Cerebellar cortex (tissue), 1 donor: ENCODE measurements at regions not wholly inside any gene's neighbourhood (a gene's known extent, or its start where the extent isn't known, plus 50 kb on each side); places are given as distances from the start of the nearest gene placed in this dataset.
"Not testable (repeated sequence)": the region's sequence is repeated elsewhere in the genome, so short reads cannot be mapped to it uniquely, and the experiment has no call there.

Source experiments
- DNase-seq: peaks from one replicate; pipeline ENCODE4 v3.0.0-alpha.2; 2015; ENCODE audit warnings: low spot score

DNA sequence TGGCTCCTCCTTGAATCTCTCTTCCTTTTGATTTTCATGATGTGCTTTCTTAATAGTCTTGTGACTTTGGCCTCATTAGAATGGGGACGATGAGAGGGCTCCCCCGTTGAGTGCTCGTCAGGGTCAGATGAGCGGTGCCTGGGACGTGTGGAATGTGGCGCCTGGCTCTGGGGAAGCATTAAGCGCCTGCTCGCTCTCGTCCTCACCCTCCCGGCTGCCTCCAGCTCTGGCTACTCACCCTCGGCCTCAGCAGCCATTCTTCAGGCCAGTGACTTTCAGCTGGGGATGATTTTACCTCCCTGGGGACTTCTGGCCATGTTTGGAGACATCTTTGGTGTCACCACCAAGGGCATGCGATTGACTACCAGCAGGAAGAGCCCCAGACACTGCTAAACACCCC, 69.7 kb downstream of the RPS6KA4 start:
- no peak for DNase-seq

- DNase-seq: no peak
These were observed 71.0 kb downstream of the RPS6KA4 start for GRCh38 chr11:64429970-64430369.

DNA sequence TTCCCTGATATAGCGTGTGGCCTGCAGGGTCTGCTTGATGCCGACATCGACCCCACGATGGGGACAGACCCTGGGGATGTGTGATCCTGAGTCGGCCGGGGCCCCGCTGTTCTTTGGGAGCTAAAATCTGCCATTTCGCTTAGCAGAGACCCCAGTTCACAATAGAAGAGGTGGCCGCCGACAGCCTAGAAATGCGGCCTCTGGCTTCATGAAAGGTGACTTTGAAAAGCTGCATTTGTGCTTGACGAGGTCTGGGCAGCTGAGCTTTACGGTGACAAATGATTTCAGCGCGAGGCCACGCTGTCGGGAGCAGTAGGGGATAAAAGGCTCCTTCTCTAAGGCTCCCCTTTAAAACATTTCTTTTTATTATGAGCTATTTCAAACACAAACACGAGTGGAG, 71.7 kb downstream of the RPS6KA4 start:
- DNase-seq: no peak

- peak; percentile 65 for DNase-seq
These were observed 77.0 kb downstream of the RPS6KA4 start for GRCh38 chr11:64436000-64436399.

GRCh38 chr11:64437426-64437825, 78.5 kb downstream of the RPS6KA4 start:
- no peak for DNase-seq

GRCh38 chr11:64438986-64439771, 80.2 kb downstream of the RPS6KA4 start:
- no peak for DNase-seq

DNA sequence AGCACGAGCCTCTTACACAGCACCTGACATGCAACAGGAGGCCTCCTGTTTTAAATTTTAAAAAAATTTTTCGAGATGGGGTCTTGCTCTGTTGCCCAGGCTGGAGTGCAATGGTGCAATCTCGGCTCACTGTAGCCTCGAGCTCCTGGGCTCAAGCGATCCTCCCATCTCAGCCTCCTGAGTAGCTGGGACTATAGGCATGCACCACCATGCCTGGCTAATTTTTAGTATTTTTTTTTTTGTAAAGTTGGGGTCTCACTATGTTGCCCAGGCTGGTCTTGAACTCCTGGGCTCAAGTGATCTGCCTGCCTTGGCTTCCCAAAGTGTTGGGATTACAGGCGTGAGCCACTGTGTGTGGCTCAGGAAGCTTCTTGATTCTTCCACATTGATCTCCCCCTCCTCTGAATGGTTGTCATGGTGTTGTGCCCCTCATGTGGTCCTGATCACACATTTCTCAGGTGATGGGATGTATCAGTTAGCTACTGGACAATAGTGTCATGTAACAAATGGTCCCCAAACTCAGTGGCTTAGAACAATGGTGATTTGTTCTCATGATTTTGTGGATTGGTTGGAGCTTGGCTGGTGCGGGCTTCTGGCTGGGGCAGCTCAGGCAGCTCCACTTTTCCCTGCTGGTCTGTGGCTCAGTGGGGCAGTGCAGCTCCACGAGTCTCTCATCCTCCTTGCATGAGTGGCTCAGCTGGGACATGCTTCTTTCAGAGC, 81.0 kb downstream of the RPS6KA4 start:
- DNase-seq: not testable (repeated sequence)

GRCh38 chr11:64441127-64441526, 82.2 kb downstream of the RPS6KA4 start:
- DNase-seq: no peak

- DNase-seq: peak; percentile 34
These were observed 84.0 kb downstream of the RPS6KA4 start for GRCh38 chr11:64443001-64443400.

DNA sequence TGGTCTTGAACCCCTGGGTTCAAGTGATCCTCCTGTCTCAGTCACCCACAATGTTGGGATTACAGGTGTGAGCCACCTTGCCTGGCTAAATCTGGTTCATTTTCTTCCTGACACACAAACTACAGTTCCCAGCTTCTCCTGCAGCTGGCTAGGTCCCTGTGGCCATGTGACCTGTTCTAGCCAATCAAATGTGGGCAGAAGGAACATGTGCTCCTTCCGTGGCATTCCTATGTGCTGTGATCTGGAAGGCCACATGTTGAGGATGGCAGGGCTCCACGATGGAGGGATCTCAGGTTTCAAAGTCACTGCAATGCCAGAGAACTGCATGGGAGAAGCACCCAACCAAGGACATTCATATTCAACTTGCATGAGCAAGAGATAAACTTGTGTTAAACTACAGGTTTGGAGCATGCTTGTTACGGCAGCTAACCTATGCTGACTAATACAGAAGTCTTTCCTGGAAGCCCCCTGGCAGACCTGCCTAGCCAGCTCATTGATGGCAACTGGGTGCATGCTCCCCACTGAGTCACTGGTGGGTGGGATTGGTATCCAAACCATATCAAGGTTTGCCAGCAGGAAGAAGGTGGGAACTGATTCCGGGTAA, 86.0 kb downstream of the RPS6KA4 start:
- peak; percentile 27 for DNase-seq

GRCh38 chr11:64445651-64446050, 86.7 kb downstream of the RPS6KA4 start:
- DNase-seq: no peak

- peak; percentile 70 for DNase-seq
These were observed 89.1 kb downstream of the RPS6KA4 start for GRCh38 chr11:64447831-64448598.

DNA sequence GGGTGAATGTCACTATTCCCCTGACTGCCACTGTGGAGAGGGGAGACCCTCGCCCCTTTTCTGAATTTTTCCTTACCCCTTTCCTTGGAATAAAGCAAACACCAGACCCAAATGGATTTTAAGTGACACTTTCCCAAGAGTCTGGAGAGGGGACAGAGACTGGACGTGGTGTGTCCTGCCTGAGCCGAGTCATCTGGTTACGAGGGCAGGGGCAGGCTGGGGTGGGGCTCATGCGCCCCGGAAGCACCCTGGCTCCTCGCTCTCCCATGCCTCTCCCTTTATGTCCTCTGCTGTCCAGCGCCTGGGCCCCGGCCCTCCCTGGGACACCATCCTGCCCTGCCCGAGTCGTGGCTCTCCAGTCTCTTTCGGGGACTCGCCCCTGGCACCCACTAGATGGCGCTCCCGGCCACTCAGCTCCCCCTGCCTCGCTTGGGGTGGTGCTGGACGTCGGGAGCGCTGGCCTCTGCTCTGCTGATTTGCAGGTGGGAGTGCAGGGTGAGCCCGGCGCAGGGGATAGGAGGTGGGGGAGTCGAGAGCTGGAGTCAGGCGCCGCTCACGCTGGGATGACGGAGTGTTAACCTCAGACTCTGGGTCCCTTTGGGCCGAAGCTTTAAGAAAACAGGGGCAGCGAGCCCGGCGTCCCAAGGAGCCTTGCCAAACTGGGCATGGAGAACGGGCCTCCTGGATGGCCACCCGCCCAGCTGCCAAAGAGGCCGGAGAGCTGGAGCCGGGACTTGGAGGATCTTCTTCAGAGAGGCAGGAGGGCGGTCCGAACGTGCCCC, 89.8 kb downstream of the RPS6KA4 start:
- DNase-seq: peak; percentile 90

DNA sequence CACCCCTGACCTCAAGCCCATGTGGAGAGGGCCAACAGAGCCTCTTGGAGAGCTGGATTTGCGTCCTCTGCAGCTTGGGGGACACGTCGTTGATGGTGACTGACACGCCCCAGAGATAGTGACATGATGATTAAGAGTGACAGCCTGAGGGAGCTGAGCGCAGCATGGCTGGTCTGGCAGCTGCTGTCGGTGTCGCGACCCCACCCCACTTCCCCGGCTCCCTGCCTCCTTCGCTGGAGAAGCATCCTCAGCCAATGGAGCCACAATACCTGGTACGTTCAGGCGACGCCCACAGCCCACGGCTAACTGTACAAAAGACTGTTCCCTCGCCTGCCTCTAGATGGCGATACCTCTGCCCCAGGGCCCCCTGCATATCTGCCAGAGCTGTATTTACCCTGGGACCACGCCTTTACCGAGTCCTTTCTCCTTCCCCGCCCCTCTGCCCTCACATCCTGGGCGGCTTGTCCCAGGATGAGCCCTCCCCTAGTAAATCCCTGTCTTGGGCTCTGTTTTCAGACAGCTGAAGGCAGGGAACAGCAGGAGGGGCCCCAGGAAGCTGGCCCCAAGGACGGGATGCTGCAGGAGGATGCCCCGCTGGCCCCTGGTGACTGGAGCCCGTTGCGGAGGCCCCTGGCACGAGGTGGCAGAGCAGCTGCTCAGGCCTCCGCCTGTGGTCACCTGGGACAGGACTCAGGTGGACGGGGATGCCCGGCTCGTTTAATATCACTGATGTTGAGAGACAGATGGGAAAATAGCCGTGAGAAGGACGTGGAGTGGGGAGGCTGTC, 90.6 kb downstream of the RPS6KA4 start:
- peak; percentile 88 for DNase-seq

DNA sequence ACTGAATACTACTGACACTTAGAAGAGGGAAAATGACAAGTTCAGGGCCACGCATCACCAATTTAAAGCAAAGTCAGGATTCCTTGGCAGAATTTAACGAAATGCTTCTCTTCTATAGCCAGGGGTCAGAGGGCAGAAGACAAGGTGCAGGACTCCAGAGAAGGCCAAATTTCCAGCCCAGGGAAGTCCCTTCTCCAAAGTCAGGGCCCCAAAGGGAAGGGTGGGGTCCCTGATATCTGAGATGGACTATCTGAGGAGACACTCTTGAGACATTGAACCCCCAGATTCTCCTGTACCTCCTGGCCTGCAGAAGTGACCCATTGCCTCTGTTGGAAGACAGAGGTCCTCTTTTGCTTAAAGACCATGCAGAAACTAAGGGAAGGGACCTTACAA, 91.2 kb downstream of the RPS6KA4 start:
- no peak for DNase-seq

GRCh38 chr11:64451856-64452255, 92.9 kb downstream of the RPS6KA4 start:
- DNase-seq: no peak

GRCh38 chr11:64453466-64453865, 94.5 kb downstream of the RPS6KA4 start:
- DNase-seq: no peak

DNA sequence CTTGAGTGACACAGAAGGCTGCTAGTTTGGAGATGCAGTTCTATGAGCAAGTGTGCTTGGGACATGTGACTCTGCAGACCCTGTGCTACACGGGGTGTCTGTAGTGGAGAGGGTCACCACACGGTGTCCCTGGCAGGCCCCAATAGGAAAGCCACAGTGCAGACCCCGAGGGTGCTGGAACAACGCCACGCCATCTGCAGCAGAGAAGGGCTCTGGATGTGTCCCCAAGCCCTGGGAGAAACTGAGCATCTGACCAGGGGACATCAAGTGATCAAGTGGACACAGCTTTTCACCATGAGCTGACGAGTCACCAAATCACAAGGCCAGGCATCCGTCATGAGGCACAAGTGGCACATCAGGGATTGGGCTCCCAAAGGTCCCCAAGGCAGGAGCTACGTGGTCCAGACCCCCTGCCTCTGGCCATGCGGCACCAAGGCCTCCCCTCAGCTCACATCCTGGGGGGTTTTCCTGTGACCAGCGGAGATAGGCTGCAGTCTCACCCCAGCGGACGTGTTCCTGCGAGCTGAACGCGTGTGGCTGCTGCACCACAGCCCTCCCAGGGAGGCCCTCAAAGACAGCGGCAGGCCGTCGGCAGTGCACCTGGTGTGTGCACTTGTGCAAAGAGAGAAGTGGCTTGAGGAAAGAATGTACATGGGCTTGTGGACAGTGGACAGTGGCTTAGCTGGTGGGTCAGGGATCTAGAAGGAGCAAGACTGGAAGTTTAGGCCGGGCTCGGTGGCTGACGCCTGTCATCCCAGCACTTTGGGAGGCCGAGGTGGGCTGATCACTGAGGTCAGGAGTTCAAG, 96.7 kb downstream of the RPS6KA4 start:
- DNase-seq: no peak

DNA sequence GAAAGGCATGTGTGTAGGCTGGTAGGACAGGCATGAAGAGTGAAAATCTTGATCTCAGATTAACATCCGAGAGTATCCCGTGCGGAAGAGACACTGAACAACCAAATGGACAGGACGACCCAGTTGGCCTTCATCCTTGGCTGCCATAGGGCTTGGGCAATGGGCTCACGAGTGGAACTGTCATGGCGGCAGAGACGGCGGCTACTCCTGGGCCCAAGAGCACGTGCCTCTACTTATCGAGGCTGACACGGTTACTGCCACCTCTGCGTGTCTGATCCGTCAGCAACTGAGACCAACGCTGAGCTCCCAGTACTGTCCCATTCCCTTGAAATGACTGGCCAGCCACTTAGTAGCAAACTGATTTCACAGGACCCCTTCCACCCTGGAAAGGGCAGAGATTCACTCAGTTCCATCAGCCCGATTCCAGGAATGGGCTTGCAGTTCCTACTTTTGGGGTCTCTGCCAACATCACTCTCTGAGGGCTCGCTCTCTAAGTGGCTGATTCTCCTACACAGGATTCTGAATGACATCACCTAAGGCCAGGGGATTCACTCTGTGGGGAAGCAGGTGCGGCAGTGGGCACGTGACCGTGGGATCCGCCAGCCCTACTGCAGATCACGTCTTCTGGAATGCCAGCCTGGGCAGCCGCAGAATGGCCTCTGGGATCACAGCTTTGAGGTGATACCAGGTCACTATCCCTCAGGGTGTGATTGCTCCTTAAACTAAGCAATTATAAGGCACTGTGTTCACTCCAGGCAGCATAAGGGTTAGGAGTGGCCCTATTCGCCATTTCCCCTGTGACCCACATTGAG, 97.8 kb downstream of the RPS6KA4 start:
- DNase-seq: no peak
